Peyer's patch (tissue), 4 donors: ENCODE measurements at regions not wholly inside any gene's neighbourhood (a gene's known extent, or its start where the extent isn't known, plus 50 kb on each side); places are given as distances from the start of the nearest gene placed in this dataset.

Experiments used
- CTCF ChIP-seq, 6 experiments: fragments of 450-650 bp in 4 of 6; fragments of 200-600 bp in 2 of 6; sonication (generic) in 1 of 6; IDR thresholded peaks; one replicate each; pipeline ENCODE4 v1.5.1; 2017 to 2019; ENCODE audit warnings: antibody characterized with exemption in 6 of 6, mild to moderate bottlenecking in 3 of 6, moderate library complexity in 1 of 6
- POLR2A ChIP-seq, 2 donors: fragments of 450-650 bp; IDR thresholded peaks; one replicate each; pipeline ENCODE4 v1.5.1; 2017; ENCODE audit warnings: antibody characterized with exemption in 2 of 2, mild to moderate bottlenecking in 2 of 2, moderate library complexity in 2 of 2

- no peak for TF ChIP-seq CTCF (IDR thresholded peaks at IDR 0.05)
- no peak for TF ChIP-seq POLR2A (IDR thresholded peaks at IDR 0.05)
Measured at GRCh38 chr4:74878323-74878722, 54.6 kb upstream of the PARM1 start.
